ENCODE measurements at regions not wholly inside any gene's neighbourhood (a gene's known extent, or its start where the extent isn't known, plus 50 kb on each side); places are given as distances from the start of the nearest gene placed in this dataset.

GRCh38 chr2:181234487-181234891 lies 222.7 kb upstream of the ITGA4 start:
- H3K9me3 ChIP-seq = no peaks in the 10 kb centered on the region
- no peaks in the 10 kb centered on the region for H3K4me1 ChIP-seq (replicated peaks)
- no peaks in the 10 kb centered on the region for H3K27me3 ChIP-seq (replicated peaks; ENCODE audit: insufficient read depth)
- no peaks in the 10 kb centered on the region for H3K36me3 ChIP-seq
- no peak for DNase-seq (ENCODE audit: low spot score)
- no peak overlapping the region for H3K27ac ChIP-seq
- intact Hi-C loops (cut with DNase I) = no loop called here
- no peak overlapping the region for H3K4me3 ChIP-seq
- TF ChIP-seq POLR2A (IDR thresholded peaks at IDR 0.05) (no peak), POLR2AphosphoS5 (IDR thresholded peaks at IDR 0.05) (no peak)
- WGBS = 41% methylated on average over 1 of the region's 1 CpG

GRCh38 chr2:181235011-181235410 lies 222.2 kb upstream of the ITGA4 start:
- H3K27me3 ChIP-seq (replicated peaks; ENCODE audit: insufficient read depth) = no peaks in the 10 kb centered on the region
- H3K27ac ChIP-seq = no peak overlapping the region
- H3K9me3 ChIP-seq = no peaks in the 10 kb centered on the region
- WGBS = 81% methylated on average over 1 of the region's 1 CpG
- no peak overlapping the region for H3K4me3 ChIP-seq
- no peaks in the 10 kb centered on the region for H3K4me1 ChIP-seq (replicated peaks)
- TF ChIP-seq CTCF (IDR thresholded peaks at IDR 0.05) (no peak), POLR2A (IDR thresholded peaks at IDR 0.05) (no peak), POLR2AphosphoS5 (IDR thresholded peaks at IDR 0.05) (no peak)
- no peaks in the 10 kb centered on the region for H3K36me3 ChIP-seq
- no peak for DNase-seq (ENCODE audit: low spot score)
- intact Hi-C loops (cut with DNase I) = no loop called here

GRCh38 chr2:181235683-181236459 lies 221.3 kb upstream of the ITGA4 start:
- WGBS = 92% methylated on average over 4 of the region's 4 CpGs

GRCh38 chr2:181239201-181239799 lies 217.9 kb upstream of the ITGA4 start:
- no peak overlapping the region for H3K4me3 ChIP-seq
- intact Hi-C loops (cut with DNase I) = no loop called here
- WGBS = 83% methylated on average over 2 of the region's 2 CpGs
- H3K27ac ChIP-seq = no peak overlapping the region
- no peak for DNase-seq (ENCODE audit: low spot score)
- no peaks in the 10 kb centered on the region for H3K36me3 ChIP-seq
- no peaks in the 10 kb centered on the region for H3K27me3 ChIP-seq (replicated peaks; ENCODE audit: insufficient read depth)
- H3K9me3 ChIP-seq = no peaks in the 10 kb centered on the region
- no peaks in the 10 kb centered on the region for H3K4me1 ChIP-seq (replicated peaks)
- no peak for TF ChIP-seq POLR2AphosphoS5 (IDR thresholded peaks at IDR 0.05)
- no peak for TF ChIP-seq POLR2A (IDR thresholded peaks at IDR 0.05)
- no peak for TF ChIP-seq CTCF (IDR thresholded peaks at IDR 0.05)

More at GRCh38 chr2:181235683-181236459, 221.3 kb upstream of the ITGA4 start:
- Histone ChIP-seq H3K4me3 (no peak overlapping the region), H3K27me3 (replicated peaks; ENCODE audit: insufficient read depth) (no peaks in the 10 kb centered on the region), H3K9me3 (no peaks in the 10 kb centered on the region), H3K36me3 (no peaks in the 10 kb centered on the region), H3K27ac (no peak overlapping the region), H3K4me1 (replicated peaks) (no peaks in the 10 kb centered on the region)
- intact Hi-C loops (cut with DNase I) = no loop called here
- TF ChIP-seq POLR2A (IDR thresholded peaks at IDR 0.05) (no peak), CTCF (IDR thresholded peaks at IDR 0.05) (no peak), POLR2AphosphoS5 (IDR thresholded peaks at IDR 0.05) (no peak)
- DNase-seq (ENCODE audit: low spot score) = no peak

- Histone ChIP-seq H3K36me3 (no peaks in the 10 kb centered on the region), H3K4me3 (no peak overlapping the region), H3K27me3 (replicated peaks; ENCODE audit: insufficient read depth) (no peaks in the 10 kb centered on the region), H3K9me3 (no peaks in the 10 kb centered on the region), H3K4me1 (replicated peaks) (no peaks in the 10 kb centered on the region), H3K27ac (no peak overlapping the region)
- no peak for DNase-seq (ENCODE audit: low spot score)
- intact Hi-C loops (cut with DNase I) = no loop called here
- no peak for TF ChIP-seq POLR2AphosphoS5 (IDR thresholded peaks at IDR 0.05)
- TF ChIP-seq POLR2A (IDR thresholded peaks at IDR 0.05) = no peak
- TF ChIP-seq CTCF (IDR thresholded peaks at IDR 0.05) = no peak
- WGBS = 81% methylated on average over 1 of the region's 1 CpG
These were observed 216.3 kb upstream of the ITGA4 start for GRCh38 chr2:181240844-181241243.
